GM13976 (cell line): ENCODE measurements at regions not wholly inside any gene's neighbourhood (a gene's known extent, or its start where the extent isn't known, plus 50 kb on each side); places are given as distances from the start of the nearest gene placed in this dataset.
A peak's percentile ranks its signal among the peaks of the same experiment; 100 is the strongest.

ENCODE experiments used
- DNase-seq: peaks from one replicate; pipeline ENCODE4 v3.0.0; 2012; ENCODE audit warnings: low spot score
- in situ Hi-C: fragments of 300-500 bp; cut with MboI; formaldehyde crosslinking; loops from one replicate; pipeline ENCODE4 v1.12.0; 2022; ENCODE audit warnings: low sequenced_read_pairs, mixed read lengths, inconsistent platforms; ENCODE audit not compliant: unreplicated experiment
- TF ChIP-seq, protein P1 (sequence below): IDR thresholded peaks from 2 replicates; pipeline ENCODE4 v1.5.1; 2012; ENCODE audit warnings: borderline replicate concordance, mild to moderate bottlenecking; ENCODE audit not compliant: insufficient read depth; ENCODE audit errors: extremely low read depth, missing control alignments, control extremely low read depth

DNA sequence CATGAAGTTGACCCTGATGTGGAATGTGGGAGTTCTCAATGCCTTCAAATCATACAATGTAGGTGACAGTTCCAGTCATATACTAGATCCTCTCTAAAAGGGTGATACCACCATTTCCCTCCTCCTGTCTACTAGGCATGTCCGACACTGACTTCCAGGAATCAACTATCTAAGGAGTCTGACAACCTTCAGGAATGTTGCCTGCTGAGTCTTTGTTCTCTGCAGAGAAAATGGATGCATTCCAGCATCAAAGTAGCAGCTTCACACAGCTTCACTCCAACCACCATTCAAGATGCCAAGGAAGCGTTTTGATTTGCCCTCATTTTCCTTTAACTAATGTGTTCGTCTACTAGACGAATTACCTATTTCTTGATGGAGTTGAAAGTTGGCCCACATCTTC, 530.2 kb downstream of the EBF1 start:
- TF ChIP-seq, protein P1, sequence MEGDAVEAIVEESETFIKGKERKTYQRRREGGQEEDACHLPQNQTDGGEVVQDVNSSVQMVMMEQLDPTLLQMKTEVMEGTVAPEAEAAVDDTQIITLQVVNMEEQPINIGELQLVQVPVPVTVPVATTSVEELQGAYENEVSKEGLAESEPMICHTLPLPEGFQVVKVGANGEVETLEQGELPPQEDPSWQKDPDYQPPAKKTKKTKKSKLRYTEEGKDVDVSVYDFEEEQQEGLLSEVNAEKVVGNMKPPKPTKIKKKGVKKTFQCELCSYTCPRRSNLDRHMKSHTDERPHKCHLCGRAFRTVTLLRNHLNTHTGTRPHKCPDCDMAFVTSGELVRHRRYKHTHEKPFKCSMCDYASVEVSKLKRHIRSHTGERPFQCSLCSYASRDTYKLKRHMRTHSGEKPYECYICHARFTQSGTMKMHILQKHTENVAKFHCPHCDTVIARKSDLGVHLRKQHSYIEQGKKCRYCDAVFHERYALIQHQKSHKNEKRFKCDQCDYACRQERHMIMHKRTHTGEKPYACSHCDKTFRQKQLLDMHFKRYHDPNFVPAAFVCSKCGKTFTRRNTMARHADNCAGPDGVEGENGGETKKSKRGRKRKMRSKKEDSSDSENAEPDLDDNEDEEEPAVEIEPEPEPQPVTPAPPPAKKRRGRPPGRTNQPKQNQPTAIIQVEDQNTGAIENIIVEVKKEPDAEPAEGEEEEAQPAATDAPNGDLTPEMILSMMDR: no peak
- in situ Hi-C loops: no loop called here
- no peak for DNase-seq

DNA sequence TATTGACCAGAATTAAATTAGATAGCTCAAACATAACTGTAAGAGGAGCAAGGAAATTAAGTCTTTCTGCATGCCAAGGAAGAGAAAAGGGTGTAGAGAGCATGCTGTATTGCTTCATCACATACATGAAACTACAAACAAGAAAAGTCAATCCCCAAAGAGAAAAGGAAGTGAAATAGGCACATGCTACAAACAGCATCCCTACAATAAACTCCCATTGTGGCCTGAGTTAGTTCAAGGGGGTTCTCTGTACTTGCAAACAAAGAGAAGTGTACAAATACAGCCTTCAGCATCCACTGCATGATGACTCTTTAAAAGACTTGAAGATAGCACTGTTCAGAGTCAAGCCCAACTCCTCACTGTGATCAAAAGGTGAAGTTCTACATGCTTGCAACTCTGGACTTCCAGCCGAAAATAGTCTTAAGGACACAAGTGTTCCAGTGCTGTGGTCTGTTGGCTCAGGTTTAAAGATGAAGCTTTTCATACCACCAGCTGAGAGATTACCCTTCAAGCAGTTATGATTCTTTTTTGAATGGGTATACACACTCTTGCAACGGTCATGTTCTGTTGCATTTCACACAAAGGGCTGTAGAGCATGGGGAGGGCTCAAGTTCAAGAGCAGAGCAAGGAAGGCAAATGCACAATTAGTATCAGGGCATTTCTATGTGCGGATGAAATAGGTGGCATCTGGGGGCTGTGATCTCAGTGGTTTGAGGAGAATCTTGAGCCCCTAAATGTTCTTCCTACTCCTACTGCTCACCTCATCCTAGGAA, 534.5 kb downstream of the EBF1 start:
- TF ChIP-seq, protein P1: no peak
- no peak for DNase-seq
- in situ Hi-C loops: no loop called here

DNA sequence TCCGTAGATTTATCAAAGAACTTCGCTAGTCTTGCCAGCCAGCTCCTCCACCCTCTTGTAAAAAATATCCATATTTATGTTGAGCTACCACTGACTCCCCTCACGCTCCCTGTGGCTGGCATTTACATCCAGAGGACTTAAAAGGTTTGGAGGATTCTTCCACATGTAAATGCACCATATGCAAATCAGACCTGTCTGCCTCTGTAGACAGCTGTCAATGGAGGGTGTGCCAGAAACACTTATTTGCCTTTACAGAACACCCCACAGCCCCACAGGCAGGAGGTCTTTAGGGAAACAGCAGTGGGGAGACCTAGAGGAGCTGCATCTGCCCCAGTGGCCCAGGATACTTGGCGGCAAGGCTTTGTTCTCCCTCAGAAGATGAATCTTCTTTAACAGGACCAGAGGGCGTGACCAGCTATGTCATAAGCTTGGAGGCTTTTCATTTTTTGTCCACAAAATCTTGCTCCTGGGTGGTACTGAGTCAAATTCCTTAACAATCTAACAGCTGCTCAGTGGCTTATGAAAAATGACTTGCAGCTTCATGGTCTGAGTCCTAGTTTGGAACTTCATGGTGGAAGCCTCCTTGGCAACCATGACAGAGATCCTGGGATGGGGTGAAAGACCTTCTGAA, 535.8 kb downstream of the EBF1 start:
- TF ChIP-seq, protein P1: no peak
- in situ Hi-C loops: no loop called here

DNA sequence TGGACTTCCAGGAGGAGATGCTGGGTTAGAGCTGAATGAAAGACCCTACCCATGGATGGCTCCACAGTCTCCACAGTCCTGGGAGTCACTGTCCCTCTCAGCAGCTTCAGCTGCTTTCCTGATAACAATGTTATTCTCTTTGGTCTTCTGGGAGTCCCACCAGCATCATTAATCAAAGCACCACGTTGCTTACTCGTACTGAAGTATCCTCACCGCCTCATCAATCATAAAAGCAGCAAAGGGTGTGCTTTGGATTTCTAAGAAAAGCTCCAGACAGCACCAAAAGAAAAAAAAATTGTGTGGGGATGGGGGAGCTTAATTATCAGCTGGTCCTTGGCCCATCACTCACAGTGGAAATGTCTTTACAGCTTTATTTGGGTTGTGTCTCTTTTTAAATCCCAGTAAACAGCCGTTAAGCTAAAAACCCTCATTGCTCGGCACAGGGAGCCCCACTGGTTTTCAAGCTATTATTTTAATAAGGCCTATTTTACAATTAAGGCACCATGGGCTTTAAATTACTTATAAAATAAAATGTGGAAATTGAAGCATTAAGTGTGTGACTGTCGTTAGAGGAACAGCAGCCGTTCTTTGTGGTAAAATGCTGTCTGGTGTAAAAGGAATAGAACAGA, 538.0 kb downstream of the EBF1 start:
- in situ Hi-C loops: no loop called here
- TF ChIP-seq, protein P1: no peak
- no peak for DNase-seq

More for the DNA sequence above, 535.8 kb downstream of the EBF1 start:
- no peak for DNase-seq

DNA sequence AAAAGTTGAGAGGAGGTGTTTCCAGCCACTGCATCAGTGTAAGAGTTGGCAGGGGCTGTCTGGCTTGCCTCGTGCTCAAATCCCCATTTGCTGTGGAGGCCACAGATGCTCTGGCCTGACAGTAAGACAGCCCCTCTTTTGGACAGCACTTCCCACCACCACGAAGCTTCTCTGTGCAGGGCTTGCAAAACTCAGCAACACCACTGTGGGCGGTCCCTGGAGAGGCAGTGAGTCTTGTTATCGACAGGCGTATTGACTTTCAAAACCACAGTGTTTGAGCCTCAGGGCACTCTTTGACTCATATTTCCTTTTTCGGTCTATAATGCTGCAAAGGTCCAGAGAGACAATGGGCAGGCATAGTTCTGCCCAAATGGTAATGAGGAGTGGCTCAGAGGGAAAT, 539.5 kb downstream of the EBF1 start:
- in situ Hi-C loops: no loop called here
- DNase-seq: peak; percentile 54
- TF ChIP-seq, protein P1: no peak

DNA sequence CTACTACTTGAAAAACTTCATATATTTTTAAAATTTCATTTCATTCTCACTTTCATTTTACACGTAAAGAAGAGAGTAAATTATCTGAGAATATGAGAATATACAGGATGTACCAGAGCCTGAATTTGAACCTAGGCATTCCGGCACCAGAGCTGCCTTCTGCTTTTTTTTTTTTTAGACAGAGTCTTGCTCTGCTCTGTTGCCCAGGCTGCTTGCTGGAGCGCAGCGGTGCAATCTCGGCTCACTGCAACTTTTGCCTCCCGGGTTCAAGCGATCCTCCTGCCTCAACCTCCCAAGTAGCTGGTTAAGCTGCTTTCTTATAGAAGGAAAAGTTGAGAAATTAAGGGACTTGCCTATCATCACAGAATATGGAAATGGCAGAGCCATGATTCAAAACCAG, 540.1 kb downstream of the EBF1 start:
- in situ Hi-C loops: no loop called here
- TF ChIP-seq, protein P1: no peak
- no peak for DNase-seq
